Heart left ventricle (tissue), 16 donors: ENCODE measurements at regions not wholly inside any gene's neighbourhood (a gene's known extent, or its start where the extent isn't known, plus 50 kb on each side); places are given as distances from the start of the nearest gene placed in this dataset.

Experiments used
- ATAC-seq, 4 donors: fragments of 200-7000 bp; cut with Tn5 transposase; one replicate each; pipeline ENCODE4 v1.9.1; 2020 to 2022; ENCODE audit warnings: moderate library complexity in 4 of 4, mild to moderate bottlenecking in 3 of 4, moderate number of reproducible peaks in 1 of 4
- DNase-seq, 5 donors: peaks; one replicate each; pipeline ENCODE4 v3.0.0-alpha.2; 2020
- H3K27ac ChIP-seq, 12 donors: fragments of 200-600 bp; sonication (generic) in 4 of 12; one replicate each; pipeline versions ENCODE4 v1.5.0 to v1.8.0; 2016 to 2022; ENCODE audit warnings: mild to moderate bottlenecking in 2 of 12
- H3K27me3 ChIP-seq, 9 donors: fragments of 200-600 bp; sonication (generic) in 2 of 9; one replicate each; pipeline versions ENCODE4 v1.5.1 to v1.8.0; 2016 to 2022; ENCODE audit warnings: mild to moderate bottlenecking in 3 of 9
- H3K36me3 ChIP-seq, 9 donors: fragments of 200-600 bp; sonication (generic) in 2 of 9; one replicate each; pipeline versions ENCODE4 v1.5.0 to v1.8.0; 2018 to 2022; ENCODE audit warnings: mild to moderate bottlenecking in 2 of 9
- H3K4me1 ChIP-seq, 12 donors: fragments of 200-600 bp; sonication (generic) in 4 of 12; one replicate each; pipeline versions ENCODE4 v1.5.0 to v1.8.0; 2016 to 2022; ENCODE audit warnings: mild to moderate bottlenecking in 3 of 12
- H3K4me3 ChIP-seq, 12 donors: fragments of 200-600 bp; sonication (generic) in 4 of 12; one replicate each; pipeline versions ENCODE4 v1.5.0 to v1.8.0; 2017 to 2022; ENCODE audit warnings: mild to moderate bottlenecking in 9 of 12, moderate library complexity in 4 of 12
- H3K9me3 ChIP-seq, 12 donors: fragments of 200-600 bp; sonication (generic) in 4 of 12; one replicate each; pipeline versions ENCODE4 v1.5.0 to v1.8.0; 2016 to 2022; ENCODE audit warnings: mild to moderate bottlenecking in 1 of 12
- CTCF ChIP-seq, 12 donors: fragments of 200-600 bp; sonication (generic) in 4 of 12; IDR thresholded peaks; one replicate each; pipeline versions ENCODE4 v1.5.0 to v1.8.0; 2018 to 2022; ENCODE audit warnings: antibody characterized with exemption in 12 of 12, mild to moderate bottlenecking in 5 of 12
- POLR2A ChIP-seq, 2 donors: fragments of 450-650 bp; IDR thresholded peaks; one replicate each; pipeline ENCODE4 v1.6.1; 2017; ENCODE audit warnings: antibody characterized with exemption in 2 of 2, mild to moderate bottlenecking in 2 of 2, moderate library complexity in 2 of 2
- WGBS, 4 donors: extraction: QIAGEN DNeasy Blood & Tissue Kit in 2 of 4; methylation state at CpG; one replicate each; pipeline versions ENCODE4 v1.1.5 to v1.1.7; 2013 to 2018; 5-methylcytosine and 5-hydroxymethylcytosine counted together
- intact Hi-C, 10 donors: fragments of 100-400 bp; cut with DNase I; formaldehyde crosslinking; loops; one replicate each; pipeline versions ENCODE4 v1.11.1 to v1.14.2; 2022
- donor health status: ischemic (EF 13 %, LVEDD 7.1; RV severe dilation, severe dysfunction).
- donor health status: healthy with polysubstance abuse.
- donor health status: DM: no; HTN: yes; CAD: no.
- donor health status: DM: no; HTN: no; CAD: no.
- donor health status: ischemic (EF 25% LVEDD 6.9; RV normal size, moderate dysfunction).
- donor health status: ischemic (EF 25% LVEDD 5.7; RV mildly dilated, moderate dysfunction).
- donor health status: healthy.
- donor health status: DM: yes; HTN: yes; CAD: no.
- donor health status: ischemic (EF 35%, LVEDD 5.7; RV mildly dilated, moderate dysfunction).
- donor health status: nonischemic (EF 11% LVEDD 7.7; RV severe dilation, severe dysfunction).
- donor health status: DM: yes; HTN: yes; CAD: no.
- donor health status: PGD.
- donor health status: ischemic (EF 29% LVEDD 5.4; RV normal size, mild dysfunction).
- donor health status: nonischemic (EF 23%, LVEDD 6.1; RV moderate dilation, normal function).

- H3K4me3 ChIP-seq, result no peak overlapping the region
- TF ChIP-seq CTCF (IDR thresholded peaks at IDR 0.05), result no peak
- H3K27me3 ChIP-seq, result no peaks in the 10 kb centered on the region
- intact Hi-C loops, result no loop called here
- DNase-seq (no peak), ATAC-seq (no peak)
- no peaks in the 10 kb centered on the region for H3K36me3 ChIP-seq
- H3K4me1 ChIP-seq, result peaks cover 0 to 17% (median 7%) of the 10 kb centered on the region in 12 donors
- no peak overlapping the region for H3K27ac ChIP-seq
- peaks cover 0 to 8% (median 0%) of the 10 kb centered on the region in 12 donors for H3K9me3 ChIP-seq
- WGBS, 4 donors, result 90 to 95% (median 94%) methylated on average over 3 of the region's 3 CpGs
These were observed 498.6 kb downstream of the EBF1 start for GRCh38 chr5:158601118-158601517.

GRCh38 chr5:158600679-158601078, 499.0 kb downstream of the EBF1 start:
- H3K4me1 ChIP-seq, result peaks cover 0 to 17% (median 7%) of the 10 kb centered on the region in 12 donors
- ATAC-seq (no peak), DNase-seq (no peak)
- H3K9me3 ChIP-seq, result peaks cover 0 to 8% (median 0%) of the 10 kb centered on the region in 12 donors
- intact Hi-C loops, result no loop called here
- WGBS, 4 donors, result 45 to 63% (median 51%) methylated on average over 3 of the region's 3 CpGs
- H3K27ac ChIP-seq, result no peak overlapping the region
- TF ChIP-seq POLR2A (IDR thresholded peaks at IDR 0.05) (no peak), CTCF (IDR thresholded peaks at IDR 0.05) (no peak)
- no peaks in the 10 kb centered on the region for H3K27me3 ChIP-seq
- no peak overlapping the region for H3K4me3 ChIP-seq
- no peaks in the 10 kb centered on the region for H3K36me3 ChIP-seq

DNA sequence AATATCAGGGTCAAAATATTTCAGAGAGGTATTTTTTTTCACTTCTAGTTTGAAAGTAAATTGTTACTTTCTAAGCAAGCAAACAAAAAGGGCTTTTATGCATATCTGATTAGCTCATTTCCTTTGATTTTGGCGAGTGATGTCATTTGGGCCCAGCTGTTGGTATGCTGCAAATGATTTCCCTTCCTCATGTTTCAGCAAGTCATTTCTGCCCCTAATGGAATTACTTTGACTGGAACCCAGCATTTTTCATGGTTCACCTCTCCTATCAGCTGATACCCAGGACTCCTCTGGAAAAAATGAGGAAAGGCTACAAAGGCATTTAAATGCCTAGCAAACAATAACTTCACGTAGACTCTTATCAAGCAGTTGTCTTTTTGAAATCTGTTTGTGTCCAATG, 500.6 kb downstream of the EBF1 start:
- intact Hi-C loops, result no loop called here

DNA sequence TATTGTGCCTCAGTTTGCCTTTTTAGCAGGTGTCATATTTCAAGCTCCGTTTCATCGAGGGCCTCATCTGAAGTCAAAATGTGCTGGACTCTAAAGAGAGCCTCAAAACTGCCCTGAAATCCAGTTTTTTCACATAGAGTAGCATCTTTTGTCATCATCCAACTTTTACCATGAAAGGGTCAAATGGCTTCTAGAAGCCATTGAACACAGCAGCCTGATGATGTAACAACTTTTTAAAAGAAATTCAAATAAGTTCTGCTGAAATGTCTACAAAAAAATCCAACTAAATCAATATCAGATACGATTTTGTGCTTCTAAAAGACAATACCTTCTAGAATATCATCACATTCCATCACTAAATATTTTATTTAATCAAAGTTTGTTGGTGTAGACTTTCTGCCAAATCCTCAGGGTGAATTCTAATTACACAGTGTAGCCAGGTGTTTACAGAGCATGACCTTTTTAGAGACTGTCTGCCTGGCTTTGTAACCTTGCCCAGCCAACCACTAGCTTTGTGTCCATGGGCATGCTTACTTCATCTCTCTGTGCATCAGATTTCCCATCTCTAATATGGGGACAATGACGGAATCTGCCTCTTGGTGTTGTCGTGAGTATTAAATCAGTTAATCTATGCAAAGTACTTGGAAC, 505.0 kb downstream of the EBF1 start:
- Histone ChIP-seq H3K4me1 (peaks cover 0 to 36% (median 18%) of the 10 kb centered on the region in 12 donors), H3K9me3 (peaks cover 0 to 8% (median 0%) of the 10 kb centered on the region in 12 donors), H3K4me3 (no peak overlapping the region), H3K36me3 (no peaks in the 10 kb centered on the region), H3K27me3 (no peaks in the 10 kb centered on the region), H3K27ac (no peak overlapping the region)
- WGBS, 4 donors, result 85 to 88% (median 87%) methylated on average over 5 of the region's 5 CpGs
- intact Hi-C loops, result no loop called here
- no peak for ATAC-seq
- no peak for TF ChIP-seq POLR2A (IDR thresholded peaks at IDR 0.05)
- no peak for TF ChIP-seq CTCF (IDR thresholded peaks at IDR 0.05)
- no peak for DNase-seq

More for the DNA sequence above, 500.6 kb downstream of the EBF1 start:
- peaks cover 0 to 17% (median 7%) of the 10 kb centered on the region in 12 donors for H3K4me1 ChIP-seq
- 34 to 49% (median 41%) methylated on average over 2 of the region's 2 CpGs for WGBS, 4 donors
- no peak overlapping the region for H3K4me3 ChIP-seq
- TF ChIP-seq CTCF (IDR thresholded peaks at IDR 0.05), result no peak
- no peak for TF ChIP-seq POLR2A (IDR thresholded peaks at IDR 0.05)
- DNase-seq, result peak in 3 of 5 donors; percentile 32 to 52 (median 37)
- H3K36me3 ChIP-seq, result no peaks in the 10 kb centered on the region
- peak overlapping the region in 9 of 12 donors; percentile 5 to 75 (median 57) for H3K27ac ChIP-seq
- peak in 3 of 4 donors; percentile 59 to 84 (median 77) for ATAC-seq
- H3K9me3 ChIP-seq, result peaks cover 0 to 8% (median 0%) of the 10 kb centered on the region in 12 donors
- no peaks in the 10 kb centered on the region for H3K27me3 ChIP-seq
